PFSK-1 (cell line): ENCODE measurements at regions not wholly inside any gene's neighbourhood (a gene's known extent, or its start where the extent isn't known, plus 50 kb on each side); places are given as distances from the start of the nearest gene placed in this dataset.

Experiments used
- POLR2AphosphoS5 ChIP-seq: IDR thresholded peaks from 2 replicates; pipeline ENCODE4 v1.6.1; 2012; ENCODE audit warnings: low read depth, mild to moderate bottlenecking, control low read depth, low read length, moderate library complexity
- TAF1 ChIP-seq: IDR thresholded peaks from 2 replicates; pipeline ENCODE4 v1.6.1; 2012; ENCODE audit warnings: low read length, control low read depth, borderline replicate concordance; ENCODE audit not compliant: insufficient read depth

- TF ChIP-seq POLR2AphosphoS5: no peak
- no peak for TF ChIP-seq TAF1
Measured at GRCh38 chr22:47837703-47838102, 1075.3 kb downstream of the TBC1D22A start.
